AG04450 (cell line): ENCODE measurements at regions not wholly inside any gene's neighbourhood (a gene's known extent, or its start where the extent isn't known, plus 50 kb on each side); places are given as distances from the start of the nearest gene placed in this dataset.

Source experiments
- CTCF ChIA-PET: fragments of 300-600, 350-600 bp; formaldehyde crosslinking; extraction: SDS; loops from one replicate; lab custom pipeline; 2022; ENCODE audit warnings: antibody characterized with exemption, inconsistent platforms; lab: Charles Lee
- POLR2A ChIA-PET: fragments of 350-600 bp; formaldehyde crosslinking; extraction: SDS; loops from one replicate; lab custom pipeline; 2021; ENCODE audit warnings: antibody characterized with exemption, inconsistent platforms; lab: Yijun Ruan, JAX
- DNase-seq: peaks from one replicate; pipeline ENCODE4 v3.0.0-alpha.2; 2011; ENCODE audit warnings: low read depth, low spot score
- H3K27ac ChIP-seq: one replicate; pipeline ENCODE4 v1.5.1; 2012; ENCODE audit warnings: low read depth, low read length, control low read depth
- H3K27me3 ChIP-seq: one replicate; pipeline ENCODE4 v1.6.0; 2012; ENCODE audit warnings: low read length; ENCODE audit not compliant: control insufficient read depth, insufficient read depth
- H3K4me3 ChIP-seq: 2 replicates; pipeline ENCODE4 v1.5.1; 2011; ENCODE audit warnings: mild to moderate bottlenecking, low read depth, low read length, control low read depth
- H3K9me3 ChIP-seq: 2 replicates; pipeline ENCODE4 v1.5.1; 2012; ENCODE audit warnings: low read length; ENCODE audit not compliant: control insufficient read depth, insufficient read depth
- TF ChIP-seq, protein P1 (sequence below): IDR thresholded peaks from 2 replicates; pipeline ENCODE4 v1.5.1; 2011; ENCODE audit warnings: low read depth, low read length, control low read depth, inconsistent platforms

DNA sequence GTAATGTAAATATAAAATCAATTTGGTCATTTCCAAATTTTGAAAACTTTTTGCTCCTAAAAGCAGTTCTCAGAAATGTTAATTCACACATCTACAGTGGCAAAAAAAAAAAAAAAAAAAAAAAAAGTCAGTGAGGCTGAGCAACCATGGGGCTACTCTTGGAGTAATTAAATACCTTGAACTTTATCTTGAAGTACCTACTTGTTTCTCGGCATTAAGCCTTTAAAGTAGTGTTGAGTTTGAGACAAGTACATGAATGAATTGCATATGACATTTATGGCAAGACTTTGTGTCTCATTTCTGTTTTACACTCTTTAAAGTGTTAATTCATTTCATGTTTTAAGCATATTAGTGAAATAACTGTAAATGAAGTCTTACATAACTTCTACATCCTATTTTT, 613.3 kb downstream of the XIRP2 start:
- Histone ChIP-seq H3K9me3 (no peaks in the 10 kb centered on the region), H3K27me3 (no peaks in the 10 kb centered on the region), H3K27ac (no peak overlapping the region), H3K4me3 (no peak overlapping the region)
- TF ChIP-seq, protein P1, sequence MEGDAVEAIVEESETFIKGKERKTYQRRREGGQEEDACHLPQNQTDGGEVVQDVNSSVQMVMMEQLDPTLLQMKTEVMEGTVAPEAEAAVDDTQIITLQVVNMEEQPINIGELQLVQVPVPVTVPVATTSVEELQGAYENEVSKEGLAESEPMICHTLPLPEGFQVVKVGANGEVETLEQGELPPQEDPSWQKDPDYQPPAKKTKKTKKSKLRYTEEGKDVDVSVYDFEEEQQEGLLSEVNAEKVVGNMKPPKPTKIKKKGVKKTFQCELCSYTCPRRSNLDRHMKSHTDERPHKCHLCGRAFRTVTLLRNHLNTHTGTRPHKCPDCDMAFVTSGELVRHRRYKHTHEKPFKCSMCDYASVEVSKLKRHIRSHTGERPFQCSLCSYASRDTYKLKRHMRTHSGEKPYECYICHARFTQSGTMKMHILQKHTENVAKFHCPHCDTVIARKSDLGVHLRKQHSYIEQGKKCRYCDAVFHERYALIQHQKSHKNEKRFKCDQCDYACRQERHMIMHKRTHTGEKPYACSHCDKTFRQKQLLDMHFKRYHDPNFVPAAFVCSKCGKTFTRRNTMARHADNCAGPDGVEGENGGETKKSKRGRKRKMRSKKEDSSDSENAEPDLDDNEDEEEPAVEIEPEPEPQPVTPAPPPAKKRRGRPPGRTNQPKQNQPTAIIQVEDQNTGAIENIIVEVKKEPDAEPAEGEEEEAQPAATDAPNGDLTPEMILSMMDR, result no peak
- ChIA-PET CTCF (no interaction called here), POLR2A (no interaction called here)
- no peak for DNase-seq

DNA sequence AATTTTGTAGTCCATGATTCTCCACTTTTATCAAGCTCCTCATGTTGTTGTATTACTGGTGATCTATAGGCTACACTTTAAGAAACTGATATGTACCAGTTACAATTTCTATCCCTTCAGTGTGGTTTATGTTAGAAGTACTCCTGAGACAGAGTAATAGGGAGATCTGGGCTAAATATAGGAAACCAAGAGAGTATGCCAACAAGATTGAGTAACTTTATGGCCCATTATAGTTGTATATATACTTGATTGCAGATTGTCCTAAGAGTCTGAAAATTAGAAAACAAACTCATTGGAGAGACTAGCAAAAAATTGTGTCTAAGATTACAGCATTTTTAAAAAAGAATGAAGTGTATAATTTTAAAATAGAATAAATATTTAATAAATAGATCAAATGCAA, 605.6 kb downstream of the XIRP2 start:
- Histone ChIP-seq H3K9me3 (no peaks in the 10 kb centered on the region), H3K27me3 (no peaks in the 10 kb centered on the region), H3K27ac (no peak overlapping the region), H3K4me3 (no peak overlapping the region)
- TF ChIP-seq, protein P1, result no peak
- ChIA-PET POLR2A (no interaction called here), CTCF (no interaction called here)
- DNase-seq, result no peak

DNA sequence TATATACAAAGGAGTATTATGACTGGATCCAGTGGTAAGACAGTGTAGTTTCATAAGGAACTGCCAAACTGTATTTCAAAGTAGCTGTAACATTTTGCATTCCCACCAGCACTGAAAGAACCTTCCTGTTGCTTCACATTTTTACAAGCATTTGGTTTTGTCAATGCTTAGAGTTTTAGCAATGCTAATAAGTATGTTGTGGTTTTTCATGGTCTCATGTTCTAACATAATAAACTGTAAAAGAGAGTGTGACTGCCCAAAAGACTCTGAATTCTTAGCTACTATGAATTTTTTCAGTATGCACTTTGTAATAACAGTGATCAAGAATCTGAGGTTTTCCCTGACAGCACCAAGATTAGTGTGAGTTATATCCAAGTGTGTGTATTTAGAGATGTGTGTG, 604.2 kb downstream of the XIRP2 start:
- no peak for DNase-seq
- Histone ChIP-seq H3K9me3 (no peaks in the 10 kb centered on the region), H3K27me3 (no peaks in the 10 kb centered on the region), H3K27ac (no peak overlapping the region), H3K4me3 (no peak overlapping the region)
- ChIA-PET POLR2A (no interaction called here), CTCF (interaction anchor here (0.7 kb wide), 1 partner anchor 16 kb away, joined by 3 read pairs; no protein-coding TSS in a partner anchor)
- TF ChIP-seq, protein P1, result no peak

DNA sequence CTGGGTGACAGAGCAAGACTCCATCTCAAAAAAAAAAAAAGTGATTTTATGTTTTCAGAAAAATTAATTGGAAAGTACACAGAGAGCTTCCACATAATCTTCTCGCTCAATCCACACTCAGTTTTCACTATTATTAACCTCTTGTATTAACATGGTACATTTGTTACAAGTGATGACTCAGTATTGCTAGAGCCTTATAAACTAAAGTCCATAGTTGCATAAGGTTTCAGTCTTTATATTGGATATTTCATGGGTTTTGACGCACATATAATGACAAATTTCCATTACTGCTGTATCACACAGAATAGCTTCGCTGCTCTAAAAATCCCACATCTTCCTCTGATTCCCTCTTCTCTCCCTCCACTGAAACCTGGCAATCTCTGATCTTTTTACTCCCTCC, 603.5 kb downstream of the XIRP2 start:
- ChIA-PET CTCF (no interaction called here), POLR2A (no interaction called here)

DNA sequence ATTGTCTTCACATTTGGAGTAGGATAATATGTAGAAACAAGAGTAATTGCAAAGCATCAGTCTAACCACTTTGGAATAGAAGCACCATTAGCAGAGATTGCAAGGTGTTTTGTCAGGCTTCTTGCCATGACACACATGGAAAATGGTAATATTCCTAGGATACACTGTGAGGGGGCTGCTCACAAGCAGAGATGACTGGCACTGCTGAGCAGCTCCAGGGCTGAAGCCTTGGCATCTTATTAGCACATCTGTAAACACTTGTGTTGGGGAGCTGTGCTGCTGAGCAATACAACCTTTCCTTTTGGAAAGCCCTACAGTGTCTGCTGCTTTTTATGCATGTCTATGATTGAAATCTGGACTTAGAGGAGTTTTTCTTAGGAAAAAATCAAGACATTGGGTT, 602.2 kb downstream of the XIRP2 start:
- Histone ChIP-seq H3K27ac (no peak overlapping the region), H3K27me3 (no peaks in the 10 kb centered on the region), H3K4me3 (no peak overlapping the region), H3K9me3 (no peaks in the 10 kb centered on the region)
- no peak for DNase-seq
- ChIA-PET POLR2A (no interaction called here), CTCF (no interaction called here)
- TF ChIP-seq, protein P1, result no peak

More for the DNA sequence above, 603.5 kb downstream of the XIRP2 start:
- H3K27me3 ChIP-seq, result no peaks in the 10 kb centered on the region
- H3K4me3 ChIP-seq, result no peak overlapping the region
- TF ChIP-seq, protein P1, result no peak
- H3K27ac ChIP-seq, result no peak overlapping the region
- no peak for DNase-seq
- H3K9me3 ChIP-seq, result no peaks in the 10 kb centered on the region
